SH-SY5Y (cell line): ENCODE measurements at regions not wholly inside any gene's neighbourhood (a gene's known extent, or its start where the extent isn't known, plus 50 kb on each side); places are given as distances from the start of the nearest gene placed in this dataset.

Experiments
- GATA2 ChIP-seq: IDR thresholded peaks from 2 replicates; pipeline ENCODE4 v1.6.1; 2011; ENCODE audit warnings: mild to moderate bottlenecking, low read depth, low read length
- GATA3 ChIP-seq: IDR thresholded peaks from 2 replicates; pipeline ENCODE4 v1.6.1; 2011; ENCODE audit warnings: low read depth, mild to moderate bottlenecking, low read length, moderate library complexity

GRCh38 chr21:15645830-15646229 is 84.0 kb upstream of the USP25 start:
- no peak for TF ChIP-seq GATA2
- no peak for TF ChIP-seq GATA3
